ENCODE measurements at regions not wholly inside any gene's neighbourhood (a gene's known extent, or its start where the extent isn't known, plus 50 kb on each side); places are given as distances from the start of the nearest gene placed in this dataset.

GRCh38 chr2:239715606-239716005, 309.5 kb downstream of the NDUFA10 start:
- TF ChIP-seq CTCF (IDR thresholded peaks at IDR 0.05) (no peak), POLR2A (IDR thresholded peaks at IDR 0.05) (no peak)
